KG1 (cell line): ENCODE measurements at regions not wholly inside any gene's neighbourhood (a gene's known extent, or its start where the extent isn't known, plus 50 kb on each side); places are given as distances from the start of the nearest gene placed in this dataset.

Source experiments
- DNase-seq: peaks from one replicate; lab custom pipeline; 2025; lab: John Stamatoyannopoulos, UW

DNA sequence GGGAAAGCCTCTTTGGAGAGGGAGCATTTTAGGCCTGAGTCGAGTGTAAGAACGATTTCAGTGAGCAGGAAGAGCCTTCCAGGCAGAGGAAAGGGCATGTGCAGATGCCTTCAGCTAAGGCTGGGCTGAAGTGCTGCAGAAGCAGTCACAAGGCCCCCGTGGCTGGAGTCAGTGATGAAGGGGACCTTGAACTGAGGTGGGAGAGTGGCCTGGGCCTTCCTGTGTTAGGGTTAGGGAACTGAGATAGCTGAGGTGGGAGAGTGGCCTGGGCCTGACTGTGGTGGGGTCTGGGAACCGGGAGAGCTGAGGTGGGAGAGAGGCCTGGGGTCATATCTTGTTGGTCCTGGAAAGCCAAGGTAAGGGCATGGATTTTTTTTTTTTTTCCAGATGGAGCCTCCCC lies 50.9 kb upstream of the ETV3 start:
- no peak for DNase-seq
